Suprapubic skin (tissue), 4 donors: ENCODE measurements at regions not wholly inside any gene's neighbourhood (a gene's known extent, or its start where the extent isn't known, plus 50 kb on each side); places are given as distances from the start of the nearest gene placed in this dataset.

Source experiments
- DNase-seq, 2 donors: peaks; one replicate each; pipeline ENCODE4 v3.0.0-alpha.2; 2019; ENCODE audit warnings: low spot score in 2 of 2
- H3K27ac ChIP-seq: fragments of 200-600 bp; sonication (generic); one replicate; pipeline ENCODE4 v1.5.1; 2019
- H3K27me3 ChIP-seq: fragments of 200-600 bp; sonication (generic); one replicate; pipeline ENCODE4 v1.5.1; 2019
- H3K36me3 ChIP-seq: fragments of 200-600 bp; sonication (generic); one replicate; pipeline ENCODE4 v1.5.1; 2019
- H3K4me1 ChIP-seq: fragments of 200-600 bp; sonication (generic); one replicate; pipeline ENCODE4 v1.5.1; 2019
- H3K4me3 ChIP-seq: fragments of 200-600 bp; sonication (generic); one replicate; pipeline ENCODE4 v1.5.1; 2019; ENCODE audit warnings: mild to moderate bottlenecking
- H3K9me3 ChIP-seq: fragments of 200-600 bp; sonication (generic); one replicate; pipeline ENCODE4 v1.5.1; 2019
- CTCF ChIP-seq, 2 donors: fragments of 200-600 bp in 1 of 2; fragments of 450-650 bp in 1 of 2; sonication (generic) in 1 of 2; IDR thresholded peaks; one replicate each; pipeline ENCODE4 v1.5.1; 2016 to 2019; ENCODE audit warnings: antibody characterized with exemption in 2 of 2, mild to moderate bottlenecking in 1 of 2, moderate library complexity in 1 of 2
- EP300 ChIP-seq: sonication (generic); formaldehyde crosslinking; IDR thresholded peaks from one replicate; pipeline ENCODE4 v1.6.1; 2017; ENCODE audit warnings: antibody characterized with exemption
- POLR2A ChIP-seq, 2 donors: fragments of 450-650 bp; IDR thresholded peaks; one replicate each; pipeline ENCODE4 v1.6.1; 2017; ENCODE audit warnings: antibody characterized with exemption in 2 of 2, mild to moderate bottlenecking in 2 of 2, moderate library complexity in 2 of 2
- POLR2AphosphoS5 ChIP-seq, 3 donors: sonication (generic); formaldehyde crosslinking; IDR thresholded peaks; one replicate each; pipeline ENCODE4 v1.6.1; 2017; ENCODE audit warnings: antibody characterized with exemption in 3 of 3
- WGBS: methylation state at CpG from one replicate; pipeline ENCODE4 v1.1.5; 2018; 5-methylcytosine and 5-hydroxymethylcytosine counted together

GRCh38 chr10:128571745-128572144 is 445.5 kb upstream of the MKI67 start:
- no peak overlapping the region for H3K4me3 ChIP-seq
- H3K27ac ChIP-seq = no peak overlapping the region
- DNase-seq = no peak
- peaks cover 5% of the 10 kb centered on the region for H3K27me3 ChIP-seq
- no peaks in the 10 kb centered on the region for H3K9me3 ChIP-seq
- TF ChIP-seq POLR2A (IDR thresholded peaks at IDR 0.05) = no peak
- TF ChIP-seq CTCF (IDR thresholded peaks at IDR 0.05) = no peak
- no peak for TF ChIP-seq EP300
- no peak for TF ChIP-seq POLR2AphosphoS5 (IDR thresholded peaks at IDR 0.05)
- WGBS = 70% methylated on average over 3 of the region's 3 CpGs
- H3K4me1 ChIP-seq = peaks cover 14% of the 10 kb centered on the region
- H3K36me3 ChIP-seq = no peaks in the 10 kb centered on the region

- 98% methylated on average over 5 of the region's 7 CpGs for WGBS
- Histone ChIP-seq H3K27me3 (peaks cover 5% of the 10 kb centered on the region), H3K27ac (no peak overlapping the region), H3K9me3 (no peaks in the 10 kb centered on the region), H3K4me1 (peaks cover 14% of the 10 kb centered on the region), H3K36me3 (no peaks in the 10 kb centered on the region), H3K4me3 (no peak overlapping the region)
- DNase-seq = no peak
- TF ChIP-seq EP300 = no peak
- TF ChIP-seq CTCF (IDR thresholded peaks at IDR 0.05) = no peak
- TF ChIP-seq POLR2A (IDR thresholded peaks at IDR 0.05) = no peak
- TF ChIP-seq POLR2AphosphoS5 (IDR thresholded peaks at IDR 0.05) = no peak
Observed at GRCh38 chr10:128572696-128573095, 446.5 kb upstream of the MKI67 start.

GRCh38 chr10:128573281-128573845 is 447.1 kb upstream of the MKI67 start:
- Histone ChIP-seq H3K27me3 (peaks cover 5% of the 10 kb centered on the region), H3K4me1 (peaks cover 14% of the 10 kb centered on the region), H3K27ac (no peak overlapping the region), H3K36me3 (no peaks in the 10 kb centered on the region), H3K9me3 (no peaks in the 10 kb centered on the region), H3K4me3 (no peak overlapping the region)
- TF ChIP-seq POLR2AphosphoS5 (IDR thresholded peaks at IDR 0.05) = no peak
- no peak for TF ChIP-seq EP300
- TF ChIP-seq POLR2A (IDR thresholded peaks at IDR 0.05) = no peak
- TF ChIP-seq CTCF (IDR thresholded peaks at IDR 0.05) = no peak
- WGBS = 93% methylated on average over 12 of the region's 15 CpGs
- no peak for DNase-seq

- DNase-seq = no peak
- Histone ChIP-seq H3K4me3 (no peak overlapping the region), H3K27ac (no peak overlapping the region), H3K9me3 (no peaks in the 10 kb centered on the region), H3K27me3 (peaks cover 5% of the 10 kb centered on the region), H3K36me3 (no peaks in the 10 kb centered on the region), H3K4me1 (peaks cover 14% of the 10 kb centered on the region)
- TF ChIP-seq CTCF (IDR thresholded peaks at IDR 0.05) (no peak), EP300 (no peak), POLR2AphosphoS5 (IDR thresholded peaks at IDR 0.05) (no peak), POLR2A (IDR thresholded peaks at IDR 0.05) (no peak)
- 87% methylated on average over 9 of the region's 9 CpGs for WGBS
Observed at GRCh38 chr10:128573986-128574385, 447.8 kb upstream of the MKI67 start.

GRCh38 chr10:128574581-128575210 is 448.5 kb upstream of the MKI67 start:
- Histone ChIP-seq H3K4me1 (peaks cover 8% of the 10 kb centered on the region), H3K27ac (no peak overlapping the region), H3K36me3 (no peaks in the 10 kb centered on the region), H3K27me3 (no peaks in the 10 kb centered on the region), H3K9me3 (no peaks in the 10 kb centered on the region), H3K4me3 (no peak overlapping the region)
- no peak for DNase-seq
- 44% methylated on average over 16 of the region's 16 CpGs for WGBS
- TF ChIP-seq POLR2AphosphoS5 (IDR thresholded peaks at IDR 0.05) = no peak
- TF ChIP-seq EP300 = no peak
